ENCODE measurements at regions not wholly inside any gene's neighbourhood (a gene's known extent, or its start where the extent isn't known, plus 50 kb on each side); places are given as distances from the start of the nearest gene placed in this dataset.
A peak's percentile ranks its signal among the peaks of the same experiment; 100 is the strongest.
"Not testable (repeated sequence)": the region's sequence is repeated elsewhere in the genome, so short reads cannot be mapped to it uniquely, and the experiment has no call there.

DNA sequence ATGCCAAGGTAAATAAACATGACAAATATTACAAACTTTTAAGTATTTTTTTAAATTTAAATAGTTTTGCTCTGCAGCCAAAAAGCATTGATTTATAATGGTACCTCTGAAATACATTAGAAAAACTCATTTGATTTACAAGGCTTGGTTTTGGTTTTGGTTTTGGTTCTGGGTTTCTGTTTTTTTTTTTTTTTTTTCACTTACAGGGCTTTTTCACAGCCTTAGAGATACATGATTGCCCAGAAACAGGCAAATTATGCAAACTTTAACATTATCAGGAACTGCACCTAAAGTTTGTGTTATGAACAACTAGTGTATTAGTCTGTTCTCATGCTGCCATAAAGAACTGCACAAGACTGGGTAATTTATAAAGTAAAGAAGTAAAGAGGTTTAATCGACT lies 196.4 kb upstream of the DDX53 start:
- DNase-seq: no peak

DNA sequence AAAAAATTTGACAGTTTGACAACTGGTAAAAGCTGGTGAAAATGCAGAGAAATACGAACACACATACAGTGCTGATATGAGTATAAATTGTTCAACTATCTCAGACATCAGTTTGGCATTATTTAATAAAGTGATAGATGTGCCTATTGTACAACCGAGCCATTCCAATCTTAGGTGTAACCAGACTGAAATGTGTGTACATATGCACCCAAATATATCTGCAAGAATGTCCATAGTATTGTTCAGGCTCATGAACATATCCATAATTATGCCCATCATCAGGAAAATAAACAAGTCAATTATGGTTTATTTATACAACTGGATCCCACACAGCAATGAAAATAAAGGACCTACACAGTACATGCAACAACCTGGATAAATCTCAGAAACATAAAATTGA lies 188.9 kb upstream of the DDX53 start:
- no peak for DNase-seq

DNA sequence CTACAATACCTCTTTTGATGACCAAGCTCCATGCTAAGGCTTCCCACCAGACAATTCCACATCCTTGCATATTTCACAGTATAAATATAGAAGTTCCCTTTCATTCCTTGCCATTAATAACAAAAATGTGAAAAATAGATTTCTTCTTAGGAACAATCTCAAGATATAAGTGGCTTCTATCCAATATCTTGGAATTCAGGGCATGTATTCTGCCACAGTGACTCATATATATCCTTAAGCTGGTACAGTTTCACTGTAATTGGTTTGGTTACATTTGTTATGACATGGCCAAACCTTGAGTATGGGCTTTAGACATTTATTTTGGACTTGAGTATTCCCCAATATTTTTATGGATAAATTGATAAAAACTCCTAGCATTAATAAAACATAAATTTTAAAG lies 181.7 kb upstream of the DDX53 start:
- peak; percentile 52 for DNase-seq

DNA sequence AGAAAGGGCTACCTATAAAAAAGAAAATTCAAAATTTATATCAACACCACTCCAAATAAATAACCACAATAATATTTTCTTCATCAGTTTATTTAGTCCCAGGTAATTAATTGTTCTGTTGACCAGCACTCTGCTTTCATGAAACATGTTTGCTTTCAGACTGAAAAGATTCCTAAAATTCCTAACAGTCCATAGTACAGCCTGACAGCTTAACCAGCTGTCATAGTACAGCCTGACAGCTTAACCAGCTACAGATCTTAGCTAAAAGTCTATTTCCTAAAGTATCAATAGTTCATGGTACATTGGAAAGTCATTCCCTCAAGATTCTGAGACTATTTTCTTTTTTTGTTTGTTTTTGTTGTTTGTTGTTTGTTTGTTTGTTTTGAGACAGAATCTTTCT lies 144.1 kb upstream of the DDX53 start:
- no peak for DNase-seq

DNA sequence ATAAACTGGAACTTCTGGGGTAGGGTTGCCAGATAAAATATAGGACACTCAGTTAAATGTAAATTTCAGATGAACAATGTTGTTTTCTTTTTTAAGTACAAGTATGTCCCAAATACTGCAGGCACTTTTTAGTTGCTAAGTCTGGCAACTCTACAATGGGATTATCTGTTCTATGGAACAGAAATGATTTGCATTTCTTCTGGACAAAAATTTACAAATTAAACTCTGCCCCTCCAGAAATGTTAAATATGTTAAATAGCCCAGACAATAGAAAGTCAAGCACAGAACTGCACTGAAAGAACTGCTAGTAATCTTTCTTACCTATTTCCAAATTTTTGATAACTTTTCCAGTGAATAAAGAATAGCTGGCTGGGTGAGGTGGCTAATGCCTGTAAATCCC lies 140.1 kb upstream of the DDX53 start:
- DNase-seq: no peak

DNA sequence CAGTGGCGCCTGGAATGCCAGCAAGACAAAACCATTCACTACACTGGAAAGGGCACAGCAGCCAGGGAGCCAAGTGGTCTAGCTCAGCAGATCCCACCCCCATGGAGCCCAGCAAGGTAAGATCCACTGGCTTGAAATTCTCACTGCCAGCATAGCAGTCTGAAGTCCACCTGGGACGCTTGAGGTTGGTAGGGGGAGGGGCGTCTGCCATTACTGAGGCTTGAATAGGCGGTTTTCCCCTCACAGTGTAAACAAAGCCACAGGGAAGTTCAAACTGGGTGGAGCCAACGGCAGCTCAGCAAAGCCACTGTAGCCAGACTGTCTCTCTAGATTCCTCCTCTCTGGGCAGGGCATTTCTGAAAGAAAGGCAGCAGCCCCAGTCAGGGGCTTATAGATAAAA lies 133.0 kb upstream of the DDX53 start:
- DNase-seq: not testable (repeated sequence)

DNA sequence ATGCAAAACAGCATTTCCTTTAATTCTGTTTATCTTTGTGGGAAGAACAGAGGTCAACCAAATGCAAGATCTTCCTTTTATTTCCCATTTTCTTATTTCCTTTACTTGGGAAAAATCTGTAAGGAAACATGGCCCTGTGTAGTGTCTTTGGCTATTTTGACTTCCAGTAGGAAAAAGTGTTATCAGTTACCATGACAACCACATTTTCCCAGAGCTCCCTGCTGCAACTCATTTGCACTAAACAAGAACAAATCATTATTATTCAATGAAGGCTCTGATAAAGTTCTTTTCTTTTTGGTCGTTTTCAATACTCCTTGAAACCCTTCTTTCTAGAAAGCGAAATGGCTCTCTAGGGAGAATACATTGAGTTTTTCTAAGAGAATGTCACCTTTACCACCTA lies 117.2 kb upstream of the DDX53 start:
- no peak for DNase-seq

DNA sequence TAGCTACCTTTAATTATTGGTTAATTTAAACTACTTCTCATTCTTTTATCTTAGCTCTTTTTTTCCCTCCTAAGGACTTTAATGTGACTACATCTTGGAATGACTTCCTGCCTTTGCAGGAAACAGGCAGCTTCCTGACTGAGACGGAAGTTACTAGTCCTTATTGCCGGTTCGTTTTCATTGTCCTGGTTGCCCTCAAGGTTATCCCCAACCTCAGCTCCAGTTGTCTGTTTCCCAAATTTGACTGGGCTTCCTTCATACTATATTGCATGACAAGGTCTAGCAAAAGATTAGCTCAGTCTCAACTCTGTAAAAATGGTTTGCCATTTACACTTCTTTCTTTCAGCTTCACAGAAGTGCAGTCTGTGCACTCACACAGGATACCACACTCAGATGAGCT lies 109.9 kb upstream of the DDX53 start:
- DNase-seq: no peak

DNA sequence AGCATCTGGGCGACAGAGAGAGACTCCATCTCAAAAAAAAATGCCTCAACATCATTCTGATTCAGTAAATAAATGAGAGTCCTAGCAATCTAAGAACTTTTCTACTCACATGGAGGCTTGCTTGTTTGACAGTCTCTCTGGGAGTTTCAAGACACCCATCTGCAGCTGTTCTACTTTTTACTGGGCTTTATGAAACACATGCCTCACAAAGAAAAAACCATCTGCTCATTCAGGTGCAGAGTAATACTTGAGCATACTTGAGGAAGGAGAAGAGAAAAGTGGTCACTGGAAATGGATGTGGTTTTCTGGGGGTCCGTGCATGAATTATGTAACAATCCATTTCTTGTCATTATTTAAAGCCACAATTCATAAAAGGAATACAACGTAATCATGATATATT lies 87.1 kb upstream of the DDX53 start:
- no peak for DNase-seq

DNA sequence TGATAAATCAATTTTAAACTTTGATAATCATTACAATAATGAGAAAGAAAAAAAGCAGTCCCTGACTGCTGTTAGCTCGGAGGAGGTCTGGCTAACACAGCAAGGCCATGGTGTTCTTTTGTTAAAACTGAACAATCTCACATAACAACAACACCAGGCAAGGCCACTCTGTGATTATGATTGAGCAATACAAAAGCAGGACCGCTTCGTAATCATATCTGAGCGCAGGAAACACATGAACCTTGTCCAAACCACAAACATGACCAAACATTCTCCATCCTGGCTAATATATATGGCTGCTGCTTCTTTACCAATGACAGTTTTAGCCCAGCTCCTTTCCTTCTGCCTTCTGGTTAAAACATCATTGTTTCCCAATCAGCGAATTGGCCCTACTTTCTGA lies 76.8 kb upstream of the DDX53 start:
- DNase-seq: no peak

DNA sequence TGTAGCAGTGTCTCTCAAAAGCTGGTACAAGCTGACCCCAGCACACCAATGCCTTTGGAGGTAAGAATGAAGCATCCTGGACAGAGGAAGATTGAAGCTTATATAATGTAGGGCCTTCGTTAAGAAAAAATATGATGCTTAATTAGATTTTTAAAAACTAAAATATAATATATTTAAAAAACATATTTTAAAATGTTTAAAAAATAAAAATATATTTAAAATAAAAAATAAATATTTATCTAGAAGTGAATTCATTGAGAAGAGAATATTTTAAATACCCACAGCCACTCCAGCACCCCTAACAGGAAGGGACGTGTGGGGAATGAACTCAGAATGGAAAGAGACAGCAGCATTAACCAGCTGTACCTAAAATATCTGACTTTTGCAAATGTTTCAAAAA lies 65.1 kb upstream of the DDX53 start:
- DNase-seq: no peak

DNA sequence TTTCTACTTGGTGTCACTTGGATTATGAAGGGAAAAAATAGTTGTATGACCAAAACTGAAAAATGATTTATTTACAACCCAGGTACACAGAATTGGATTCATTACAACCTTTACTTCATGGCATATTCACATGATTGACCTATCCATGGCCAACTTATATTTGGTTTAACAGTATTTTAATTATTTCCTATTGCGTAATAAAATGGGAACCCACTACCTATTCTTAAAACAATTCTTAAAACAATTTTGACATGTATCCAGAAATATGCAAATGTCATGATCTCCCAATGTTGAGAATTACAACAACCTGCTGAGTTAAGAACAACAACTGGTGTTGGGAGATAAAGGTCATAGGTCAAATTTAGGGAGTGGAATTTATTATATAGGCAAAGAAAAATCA lies 54.8 kb upstream of the DDX53 start:
- no peak for DNase-seq

Data from fibroblast of skin of scalp (primary cell).